ENCODE measurements at regions not wholly inside any gene's neighbourhood (a gene's known extent, or its start where the extent isn't known, plus 50 kb on each side); places are given as distances from the start of the nearest gene placed in this dataset.

DNA sequence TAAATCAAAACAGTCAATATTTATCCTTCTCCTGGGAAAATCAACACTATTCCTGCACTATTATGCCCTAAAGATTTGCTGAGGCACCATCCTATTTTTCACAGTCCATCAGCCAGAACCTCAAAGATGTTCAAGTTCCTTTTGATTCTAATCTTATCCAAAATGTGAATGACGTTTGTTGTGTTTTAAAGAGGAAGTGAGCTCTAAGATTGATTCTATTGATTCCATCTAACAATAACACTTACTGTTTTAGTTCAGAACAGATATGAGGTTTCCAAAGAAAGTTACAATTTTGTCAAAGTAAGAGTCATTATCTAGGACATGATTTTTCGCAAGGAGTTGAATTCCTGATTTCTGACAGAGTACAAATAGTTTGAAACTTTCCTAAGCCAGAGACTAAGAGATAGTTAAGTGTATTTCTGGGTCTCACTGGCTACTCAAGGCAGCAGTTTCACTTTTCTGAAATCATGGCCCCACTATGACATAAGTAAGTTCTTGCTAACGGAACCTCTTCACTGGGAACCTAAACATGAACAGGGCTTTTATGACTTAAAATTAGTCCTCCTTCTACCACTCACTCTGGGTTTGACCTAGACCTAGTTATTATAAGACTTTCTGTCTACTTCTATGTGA, 84.7 kb downstream of the LHX9 start:
- H3K9me3 ChIP-seq (ENCODE audit: control insufficient read depth in 1 of 2, low read length in 2 of 2), result no peaks in the 10 kb centered on the region
- no peak overlapping the region for H3K9ac ChIP-seq (ENCODE audit: low read depth in 1 of 2, low read length in 2 of 2)
- no peaks in the 10 kb centered on the region for H3K27me3 ChIP-seq (ENCODE audit: control insufficient read depth in 1 of 2, insufficient read depth in 2 of 2, low read length in 2 of 2)
- H3K4me3 ChIP-seq (ENCODE audit: low read depth in 1 of 2, low read length in 2 of 2), result no peak overlapping the region
- H3K36me3 ChIP-seq (ENCODE audit: control insufficient read depth in 1 of 2, insufficient read depth in 2 of 2, low read length in 2 of 2), result no peaks in the 10 kb centered on the region
- H3K27ac ChIP-seq (ENCODE audit: low read depth, low read length), result no peak overlapping the region
- H3K4me1 ChIP-seq (ENCODE audit: control insufficient read depth in 1 of 2, insufficient read depth in 2 of 2, low read length in 2 of 2), result no peaks in the 10 kb centered on the region

DNA sequence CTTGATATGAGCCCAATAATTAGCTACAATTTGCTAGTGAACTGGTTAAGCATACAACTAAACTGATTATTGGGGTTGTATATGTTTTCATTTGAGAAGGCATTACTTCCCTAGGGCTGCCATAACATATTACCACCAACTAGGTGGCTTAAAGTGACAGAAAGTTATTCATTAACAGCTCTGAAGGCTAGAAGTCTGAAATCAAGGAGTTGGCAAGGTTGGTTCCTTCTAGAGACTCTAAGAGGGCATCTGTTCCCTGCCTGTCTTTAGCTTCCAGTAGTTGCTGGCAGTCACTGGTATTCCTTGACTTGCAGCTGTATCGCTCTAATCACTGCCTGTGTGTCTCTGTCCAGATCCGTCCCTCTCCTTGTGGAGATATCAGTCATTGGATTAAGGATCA, 86.3 kb downstream of the LHX9 start:
- Histone ChIP-seq H3K9me3 (ENCODE audit: control insufficient read depth in 1 of 2, low read length in 2 of 2) (no peaks in the 10 kb centered on the region), H3K36me3 (ENCODE audit: control insufficient read depth in 1 of 2, insufficient read depth in 2 of 2, low read length in 2 of 2) (no peaks in the 10 kb centered on the region), H3K27ac (ENCODE audit: low read depth, low read length) (no peak overlapping the region), H3K9ac (ENCODE audit: low read depth in 1 of 2, low read length in 2 of 2) (no peak overlapping the region), H3K4me3 (ENCODE audit: low read depth in 1 of 2, low read length in 2 of 2) (no peak overlapping the region), H3K4me1 (ENCODE audit: control insufficient read depth in 1 of 2, insufficient read depth in 2 of 2, low read length in 2 of 2) (no peaks in the 10 kb centered on the region), H3K27me3 (ENCODE audit: control insufficient read depth in 1 of 2, insufficient read depth in 2 of 2, low read length in 2 of 2) (no peaks in the 10 kb centered on the region)

DNA sequence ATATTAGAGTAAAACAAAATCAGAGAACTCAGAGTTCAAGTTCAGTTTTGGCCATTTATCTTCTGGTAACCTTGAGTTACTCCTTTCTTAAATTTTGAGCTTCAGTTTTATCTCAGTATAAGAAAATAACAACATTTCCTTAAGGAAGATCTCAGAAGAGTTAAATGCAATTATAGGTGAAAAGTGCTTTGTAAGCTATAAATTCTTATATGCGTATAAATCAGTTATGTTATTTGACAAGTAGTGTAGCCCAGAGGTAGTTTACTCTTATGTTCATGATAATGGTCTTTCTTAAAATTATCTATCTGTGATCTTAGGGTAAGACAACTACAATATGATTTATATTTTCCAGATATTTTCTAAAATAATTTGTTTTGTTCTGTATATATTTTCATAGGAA, 89.8 kb downstream of the LHX9 start:
- no peaks in the 10 kb centered on the region for H3K27me3 ChIP-seq (ENCODE audit: control insufficient read depth in 1 of 2, insufficient read depth in 2 of 2, low read length in 2 of 2)
- no peak overlapping the region for H3K4me3 ChIP-seq (ENCODE audit: low read depth in 1 of 2, low read length in 2 of 2)
- H3K36me3 ChIP-seq (ENCODE audit: control insufficient read depth in 1 of 2, insufficient read depth in 2 of 2, low read length in 2 of 2), result no peaks in the 10 kb centered on the region
- H3K4me1 ChIP-seq (ENCODE audit: control insufficient read depth in 1 of 2, insufficient read depth in 2 of 2, low read length in 2 of 2), result no peaks in the 10 kb centered on the region
- no peak overlapping the region for H3K27ac ChIP-seq (ENCODE audit: low read depth, low read length)
- H3K9me3 ChIP-seq (ENCODE audit: control insufficient read depth in 1 of 2, low read length in 2 of 2), result peaks cover 0 to 12% of the 10 kb centered on the region in 2 donors
- no peak overlapping the region for H3K9ac ChIP-seq (ENCODE audit: low read depth in 1 of 2, low read length in 2 of 2)

GRCh38 chr1:198007687-198008607, 90.8 kb downstream of the LHX9 start:
- Histone ChIP-seq H3K27ac (ENCODE audit: low read depth, low read length) (no peak overlapping the region), H3K4me3 (ENCODE audit: low read depth in 1 of 2, low read length in 2 of 2) (no peak overlapping the region)

GRCh38 chr1:198014355-198014754, 97.2 kb downstream of the LHX9 start:
- Histone ChIP-seq H3K9me3 (ENCODE audit: control insufficient read depth in 1 of 2, low read length in 2 of 2) (peaks cover 0 to 7% of the 10 kb centered on the region in 2 donors), H3K4me3 (ENCODE audit: low read depth in 1 of 2, low read length in 2 of 2) (no peak overlapping the region), H3K9ac (ENCODE audit: low read depth in 1 of 2, low read length in 2 of 2) (no peak overlapping the region), H3K27ac (ENCODE audit: low read depth, low read length) (no peak overlapping the region), H3K36me3 (ENCODE audit: control insufficient read depth in 1 of 2, insufficient read depth in 2 of 2, low read length in 2 of 2) (no peaks in the 10 kb centered on the region), H3K27me3 (ENCODE audit: control insufficient read depth in 1 of 2, insufficient read depth in 2 of 2, low read length in 2 of 2) (no peaks in the 10 kb centered on the region), H3K4me1 (ENCODE audit: control insufficient read depth in 1 of 2, insufficient read depth in 2 of 2, low read length in 2 of 2) (no peaks in the 10 kb centered on the region)

More at GRCh38 chr1:198007687-198008607, 90.8 kb downstream of the LHX9 start:
- no peaks in the 10 kb centered on the region for H3K27me3 ChIP-seq (ENCODE audit: control insufficient read depth in 1 of 2, insufficient read depth in 2 of 2, low read length in 2 of 2)
- H3K9me3 ChIP-seq (ENCODE audit: control insufficient read depth in 1 of 2, low read length in 2 of 2), result peaks cover 0 to 12% of the 10 kb centered on the region in 2 donors
- H3K36me3 ChIP-seq (ENCODE audit: control insufficient read depth in 1 of 2, insufficient read depth in 2 of 2, low read length in 2 of 2), result no peaks in the 10 kb centered on the region
- H3K4me1 ChIP-seq (ENCODE audit: control insufficient read depth in 1 of 2, insufficient read depth in 2 of 2, low read length in 2 of 2), result no peaks in the 10 kb centered on the region
- no peak overlapping the region for H3K9ac ChIP-seq (ENCODE audit: low read depth in 1 of 2, low read length in 2 of 2)

GRCh38 chr1:198015309-198015708, 98.1 kb downstream of the LHX9 start:
- no peak overlapping the region for H3K9ac ChIP-seq (ENCODE audit: low read depth in 1 of 2, low read length in 2 of 2)

DNA sequence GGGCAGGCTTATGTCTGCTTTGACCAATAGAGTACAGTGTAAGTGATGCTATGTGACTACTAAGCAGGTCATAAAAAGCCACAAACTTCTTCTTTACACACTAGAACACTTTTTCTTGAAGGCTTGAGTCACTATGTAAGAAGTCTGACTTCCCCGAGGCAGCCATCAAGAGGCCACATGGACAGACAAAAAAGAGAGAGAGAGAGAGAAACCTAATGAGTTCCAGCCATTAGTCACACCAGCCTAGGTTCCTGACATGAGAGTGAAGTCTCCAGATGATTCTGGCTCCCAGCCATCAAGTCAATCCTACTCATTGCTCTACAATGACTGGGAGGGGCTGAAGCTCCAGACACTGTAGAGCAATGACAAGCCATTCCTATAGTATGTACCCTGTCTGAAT, 101.4 kb downstream of the LHX9 start:
- Histone ChIP-seq H3K36me3 (ENCODE audit: control insufficient read depth in 1 of 2, insufficient read depth in 2 of 2, low read length in 2 of 2) (no peaks in the 10 kb centered on the region), H3K4me3 (ENCODE audit: low read depth in 1 of 2, low read length in 2 of 2) (no peak overlapping the region), H3K9ac (ENCODE audit: low read depth in 1 of 2, low read length in 2 of 2) (no peak overlapping the region), H3K27ac (ENCODE audit: low read depth, low read length) (no peak overlapping the region), H3K27me3 (ENCODE audit: control insufficient read depth in 1 of 2, insufficient read depth in 2 of 2, low read length in 2 of 2) (no peaks in the 10 kb centered on the region), H3K4me1 (ENCODE audit: control insufficient read depth in 1 of 2, insufficient read depth in 2 of 2, low read length in 2 of 2) (no peaks in the 10 kb centered on the region), H3K9me3 (ENCODE audit: control insufficient read depth in 1 of 2, low read length in 2 of 2) (no peaks in the 10 kb centered on the region)

More at GRCh38 chr1:198015309-198015708, 98.1 kb downstream of the LHX9 start:
- H3K9me3 ChIP-seq (ENCODE audit: control insufficient read depth in 1 of 2, low read length in 2 of 2), result peaks cover 0 to under 1% of the 10 kb centered on the region in 2 donors
- H3K4me1 ChIP-seq (ENCODE audit: control insufficient read depth in 1 of 2, insufficient read depth in 2 of 2, low read length in 2 of 2), result no peaks in the 10 kb centered on the region
- no peaks in the 10 kb centered on the region for H3K27me3 ChIP-seq (ENCODE audit: control insufficient read depth in 1 of 2, insufficient read depth in 2 of 2, low read length in 2 of 2)
- H3K27ac ChIP-seq (ENCODE audit: low read depth, low read length), result no peak overlapping the region
- H3K36me3 ChIP-seq (ENCODE audit: control insufficient read depth in 1 of 2, insufficient read depth in 2 of 2, low read length in 2 of 2), result no peaks in the 10 kb centered on the region
- no peak overlapping the region for H3K4me3 ChIP-seq (ENCODE audit: low read depth in 1 of 2, low read length in 2 of 2)

GRCh38 chr1:198019126-198019525, 102.0 kb downstream of the LHX9 start:
- no peak overlapping the region for H3K27ac ChIP-seq (ENCODE audit: low read depth, low read length)
- H3K4me1 ChIP-seq (ENCODE audit: control insufficient read depth in 1 of 2, insufficient read depth in 2 of 2, low read length in 2 of 2), result no peaks in the 10 kb centered on the region
- H3K36me3 ChIP-seq (ENCODE audit: control insufficient read depth in 1 of 2, insufficient read depth in 2 of 2, low read length in 2 of 2), result no peaks in the 10 kb centered on the region
- no peak overlapping the region for H3K4me3 ChIP-seq (ENCODE audit: low read depth in 1 of 2, low read length in 2 of 2)
- H3K9ac ChIP-seq (ENCODE audit: low read depth in 1 of 2, low read length in 2 of 2), result no peak overlapping the region
- H3K9me3 ChIP-seq (ENCODE audit: control insufficient read depth in 1 of 2, low read length in 2 of 2), result no peaks in the 10 kb centered on the region
- no peaks in the 10 kb centered on the region for H3K27me3 ChIP-seq (ENCODE audit: control insufficient read depth in 1 of 2, insufficient read depth in 2 of 2, low read length in 2 of 2)

GRCh38 chr1:198024336-198024735, 107.2 kb downstream of the LHX9 start:
- Histone ChIP-seq H3K27ac (ENCODE audit: low read depth, low read length) (no peak overlapping the region), H3K4me1 (ENCODE audit: control insufficient read depth in 1 of 2, insufficient read depth in 2 of 2, low read length in 2 of 2) (no peaks in the 10 kb centered on the region), H3K9me3 (ENCODE audit: control insufficient read depth in 1 of 2, low read length in 2 of 2) (no peaks in the 10 kb centered on the region), H3K27me3 (ENCODE audit: control insufficient read depth in 1 of 2, insufficient read depth in 2 of 2, low read length in 2 of 2) (no peaks in the 10 kb centered on the region), H3K9ac (ENCODE audit: low read depth in 1 of 2, low read length in 2 of 2) (no peak overlapping the region), H3K4me3 (ENCODE audit: low read depth in 1 of 2, low read length in 2 of 2) (no peak overlapping the region), H3K36me3 (ENCODE audit: control insufficient read depth in 1 of 2, insufficient read depth in 2 of 2, low read length in 2 of 2) (no peaks in the 10 kb centered on the region)

GRCh38 chr1:198024782-198025181, 107.6 kb downstream of the LHX9 start:
- H3K9ac ChIP-seq (ENCODE audit: low read depth in 1 of 2, low read length in 2 of 2), result no peak overlapping the region
- no peak overlapping the region for H3K27ac ChIP-seq (ENCODE audit: low read depth, low read length)
- H3K9me3 ChIP-seq (ENCODE audit: control insufficient read depth in 1 of 2, low read length in 2 of 2), result no peaks in the 10 kb centered on the region
- no peaks in the 10 kb centered on the region for H3K4me1 ChIP-seq (ENCODE audit: control insufficient read depth in 1 of 2, insufficient read depth in 2 of 2, low read length in 2 of 2)
- H3K27me3 ChIP-seq (ENCODE audit: control insufficient read depth in 1 of 2, insufficient read depth in 2 of 2, low read length in 2 of 2), result no peaks in the 10 kb centered on the region
- H3K36me3 ChIP-seq (ENCODE audit: control insufficient read depth in 1 of 2, insufficient read depth in 2 of 2, low read length in 2 of 2), result no peaks in the 10 kb centered on the region
- no peak overlapping the region for H3K4me3 ChIP-seq (ENCODE audit: low read depth in 1 of 2, low read length in 2 of 2)
